ENCODE measurements at regions not wholly inside any gene's neighbourhood (a gene's known extent, or its start where the extent isn't known, plus 50 kb on each side); places are given as distances from the start of the nearest gene placed in this dataset.
A peak's percentile ranks its signal among the peaks of the same experiment; 100 is the strongest.

DNA sequence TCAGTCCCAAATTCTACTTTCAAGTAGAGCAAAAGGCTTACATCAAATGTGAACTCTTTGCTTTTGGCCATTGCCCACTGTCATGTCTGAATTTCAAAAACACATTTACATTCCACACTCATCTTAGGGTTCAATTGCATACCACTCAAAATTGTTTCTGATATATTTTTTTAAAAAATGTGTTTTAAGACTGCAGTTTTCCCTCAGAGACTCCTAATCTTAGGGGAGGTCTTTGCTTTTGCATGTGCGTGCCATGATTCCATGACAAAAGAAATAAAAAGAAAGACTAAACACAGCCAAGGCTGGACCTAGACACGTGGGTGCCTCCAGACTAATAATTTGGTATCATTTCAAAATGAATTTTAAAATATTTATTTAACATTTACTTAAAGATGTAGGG lies 396.8 kb upstream of the RASGRP1 start (continued):
- TF ChIP-seq CHD2 (IDR thresholded peaks at IDR 0.05; ENCODE audit: low read length, partially characterized antibody) (no peak), FOXJ3 (CRISPR knock-in tag; IDR thresholded peaks at IDR 0.05) (no peak), RFX5 (IDR thresholded peaks at IDR 0.05; ENCODE audit: low read length) (no peak), MEF2A (IDR thresholded peaks at IDR 0.05; ENCODE audit: borderline replicate concordance, low read depth) (no peak), YY1 (IDR thresholded peaks at IDR 0.05; ENCODE audit: low read depth) (no peak), GABPA (IDR thresholded peaks at IDR 0.05; ENCODE audit: low read depth) (no peak), SMC3 (IDR thresholded peaks at IDR 0.05; ENCODE audit: low read depth, low read length) (no peak), RXRA (IDR thresholded peaks at IDR 0.05; ENCODE audit: borderline replicate concordance, low read depth) (no peak), GATA2 (CRISPR knock-in tag; IDR thresholded peaks at IDR 0.05) (no peak), NFIC (IDR thresholded peaks at IDR 0.05; ENCODE audit: borderline replicate concordance) (no peak), TAF1 (IDR thresholded peaks at IDR 0.05; ENCODE audit: borderline replicate concordance, low read depth, low read length) (no peak), FOSL2 (IDR thresholded peaks at IDR 0.05; ENCODE audit: borderline replicate concordance, low read depth) (no peak)
- TF ChIP-seq, protein P1, sequence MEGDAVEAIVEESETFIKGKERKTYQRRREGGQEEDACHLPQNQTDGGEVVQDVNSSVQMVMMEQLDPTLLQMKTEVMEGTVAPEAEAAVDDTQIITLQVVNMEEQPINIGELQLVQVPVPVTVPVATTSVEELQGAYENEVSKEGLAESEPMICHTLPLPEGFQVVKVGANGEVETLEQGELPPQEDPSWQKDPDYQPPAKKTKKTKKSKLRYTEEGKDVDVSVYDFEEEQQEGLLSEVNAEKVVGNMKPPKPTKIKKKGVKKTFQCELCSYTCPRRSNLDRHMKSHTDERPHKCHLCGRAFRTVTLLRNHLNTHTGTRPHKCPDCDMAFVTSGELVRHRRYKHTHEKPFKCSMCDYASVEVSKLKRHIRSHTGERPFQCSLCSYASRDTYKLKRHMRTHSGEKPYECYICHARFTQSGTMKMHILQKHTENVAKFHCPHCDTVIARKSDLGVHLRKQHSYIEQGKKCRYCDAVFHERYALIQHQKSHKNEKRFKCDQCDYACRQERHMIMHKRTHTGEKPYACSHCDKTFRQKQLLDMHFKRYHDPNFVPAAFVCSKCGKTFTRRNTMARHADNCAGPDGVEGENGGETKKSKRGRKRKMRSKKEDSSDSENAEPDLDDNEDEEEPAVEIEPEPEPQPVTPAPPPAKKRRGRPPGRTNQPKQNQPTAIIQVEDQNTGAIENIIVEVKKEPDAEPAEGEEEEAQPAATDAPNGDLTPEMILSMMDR (IDR thresholded peaks at IDR 0.05): no peak
- TF ChIP-seq, protein P2, sequence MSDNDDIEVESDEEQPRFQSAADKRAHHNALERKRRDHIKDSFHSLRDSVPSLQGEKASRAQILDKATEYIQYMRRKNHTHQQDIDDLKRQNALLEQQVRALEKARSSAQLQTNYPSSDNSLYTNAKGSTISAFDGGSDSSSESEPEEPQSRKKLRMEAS (IDR thresholded peaks at IDR 0.05; ENCODE audit: low read depth): no peak
- TF ChIP-seq, protein P3, sequence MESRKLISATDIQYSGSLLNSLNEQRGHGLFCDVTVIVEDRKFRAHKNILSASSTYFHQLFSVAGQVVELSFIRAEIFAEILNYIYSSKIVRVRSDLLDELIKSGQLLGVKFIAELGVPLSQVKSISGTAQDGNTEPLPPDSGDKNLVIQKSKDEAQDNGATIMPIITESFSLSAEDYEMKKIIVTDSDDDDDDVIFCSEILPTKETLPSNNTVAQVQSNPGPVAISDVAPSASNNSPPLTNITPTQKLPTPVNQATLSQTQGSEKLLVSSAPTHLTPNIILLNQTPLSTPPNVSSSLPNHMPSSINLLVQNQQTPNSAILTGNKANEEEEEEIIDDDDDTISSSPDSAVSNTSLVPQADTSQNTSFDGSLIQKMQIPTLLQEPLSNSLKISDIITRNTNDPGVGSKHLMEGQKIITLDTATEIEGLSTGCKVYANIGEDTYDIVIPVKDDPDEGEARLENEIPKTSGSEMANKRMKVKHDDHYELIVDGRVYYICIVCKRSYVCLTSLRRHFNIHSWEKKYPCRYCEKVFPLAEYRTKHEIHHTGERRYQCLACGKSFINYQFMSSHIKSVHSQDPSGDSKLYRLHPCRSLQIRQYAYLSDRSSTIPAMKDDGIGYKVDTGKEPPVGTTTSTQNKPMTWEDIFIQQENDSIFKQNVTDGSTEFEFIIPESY (IDR thresholded peaks at IDR 0.05; ENCODE audit: borderline replicate concordance, low read depth): no peak

DNA sequence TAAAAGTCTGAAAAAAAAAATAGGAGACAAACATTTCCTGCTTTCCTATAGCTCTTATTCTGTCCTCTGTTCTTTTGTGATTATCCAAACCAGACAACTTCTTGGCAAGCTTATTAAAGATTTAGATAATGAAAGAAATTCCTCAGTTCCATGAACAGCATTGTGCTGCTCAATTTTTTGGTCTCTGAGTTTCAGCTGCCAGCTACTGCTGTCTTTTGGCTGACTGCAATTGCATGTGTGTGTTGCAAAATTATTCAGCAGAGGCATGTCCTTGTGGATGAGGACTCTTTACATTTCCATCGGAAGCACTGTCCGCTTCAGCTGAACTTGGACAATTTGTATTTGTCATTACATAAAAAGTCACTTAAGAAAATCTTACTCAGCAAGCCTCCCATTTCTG lies 397.3 kb upstream of the RASGRP1 start:
- H3F3A ChIP-seq (replicated peaks; ENCODE audit: insufficient read depth): no peaks in the 10 kb centered on the region
- no peaks in the 10 kb centered on the region for H3K27me3 ChIP-seq (ENCODE audit: insufficient read depth)
- no peak overlapping the region for H3K4me2 ChIP-seq
- ChIA-PET POLR2A (no interaction called here), CTCF (interaction anchor here (1.3 kb wide), 1 partner anchor 8 kb away, joined by 4 read pairs; no protein-coding TSS in a partner anchor)
- WGBS (ENCODE audit: low lambda C conversion rate): 88% methylated on average over 2 of the region's 2 CpGs
- H3K79me2 ChIP-seq (ENCODE audit: insufficient read depth): no peaks in the 10 kb centered on the region
- H3K9me2 ChIP-seq: no peaks in the 10 kb centered on the region
- no peak for TF ChIP-seq SMC3 (IDR thresholded peaks at IDR 0.05; ENCODE audit: low read depth, low read length)
- TF ChIP-seq SIN3A (IDR thresholded peaks at IDR 0.05; ENCODE audit: borderline replicate concordance, low read depth, low read length): no peak
- TF ChIP-seq TEAD4 (IDR thresholded peaks at IDR 0.05; ENCODE audit: borderline replicate concordance, insufficient read depth): no peak
- no peak for TF ChIP-seq RFX5 (IDR thresholded peaks at IDR 0.05; ENCODE audit: low read length)
- no peak for TF ChIP-seq EP300 (IDR thresholded peaks at IDR 0.05; ENCODE audit: borderline replicate concordance in 1 of 2, low read depth in 1 of 2, low read length in 1 of 2)
- no peak for TF ChIP-seq NRF1 (IDR thresholded peaks at IDR 0.05; ENCODE audit: low read depth, low read length)
- TF ChIP-seq, protein P1 (IDR thresholded peaks at IDR 0.05): no peak
- TF ChIP-seq POLR2AphosphoS5 (IDR thresholded peaks at IDR 0.05; ENCODE audit: low read depth, low read length): no peak
- TF ChIP-seq, protein P4, sequence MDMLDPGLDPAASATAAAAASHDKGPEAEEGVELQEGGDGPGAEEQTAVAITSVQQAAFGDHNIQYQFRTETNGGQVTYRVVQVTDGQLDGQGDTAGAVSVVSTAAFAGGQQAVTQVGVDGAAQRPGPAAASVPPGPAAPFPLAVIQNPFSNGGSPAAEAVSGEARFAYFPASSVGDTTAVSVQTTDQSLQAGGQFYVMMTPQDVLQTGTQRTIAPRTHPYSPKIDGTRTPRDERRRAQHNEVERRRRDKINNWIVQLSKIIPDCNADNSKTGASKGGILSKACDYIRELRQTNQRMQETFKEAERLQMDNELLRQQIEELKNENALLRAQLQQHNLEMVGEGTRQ (IDR thresholded peaks at IDR 0.05; ENCODE audit: borderline replicate concordance, low read depth, low read length): no peak
- H3K9ac ChIP-seq: no peak overlapping the region
- no peak overlapping the region for H3K4me3 ChIP-seq (ENCODE audit: low read depth in 2 of 2, low read length in 1 of 2)
- peaks cover 0 to 7% of the 10 kb centered on the region in 2 experiments; a peak in 2 of 4 replicates for H3K4me1 ChIP-seq (ENCODE audit: control insufficient read depth in 1 of 2, insufficient read depth in 2 of 2, low read depth in 1 of 2, low read length in 1 of 2)
- peak overlapping the region in 1 of 2 experiments; percentile 61; a peak in 2 of 4 replicates for H3K27ac ChIP-seq (ENCODE audit: low read depth in 2 of 2, low read length in 1 of 2)
- DNase-seq: no peak
- no peak overlapping the region for H2AFZ ChIP-seq (ENCODE audit: low read depth)
- no peaks in the 10 kb centered on the region for H3K9me3 ChIP-seq
- no peaks in the 10 kb centered on the region for H3K36me3 ChIP-seq (replicated peaks in 1 of 2; ENCODE audit: control insufficient read depth in 1 of 2, insufficient read depth in 2 of 2, low read length in 1 of 2)
- H4K20me1 ChIP-seq (ENCODE audit: insufficient read depth): no peaks in the 10 kb centered on the region

Data from SK-N-SH (cell line).